Activated naive CD4-positive, alpha-beta T cell treated with anti-CD3 and anti-CD28 coated beads, Interleukin-2, amount 50 U/mL, for 24 hours (primary cell): ENCODE measurements at regions not wholly inside any gene's neighbourhood (a gene's known extent, or its start where the extent isn't known, plus 50 kb on each side); places are given as distances from the start of the nearest gene placed in this dataset.

Experiments used
- H3K27ac Mint-ChIP-seq: one replicate; pipeline ENCODE4 v1.8.0; 2021; ENCODE audit warnings: mild to moderate bottlenecking, mixed read lengths
- H3K27me3 Mint-ChIP-seq: one replicate; pipeline ENCODE4 v1.8.0; 2021; ENCODE audit warnings: mixed read lengths
- H3K36me3 Mint-ChIP-seq: one replicate; pipeline ENCODE4 v1.8.0; 2021; ENCODE audit warnings: mixed read lengths
- H3K4me1 Mint-ChIP-seq: one replicate; pipeline ENCODE4 v1.8.0; 2021; ENCODE audit warnings: mixed read lengths
- H3K4me3 Mint-ChIP-seq: one replicate; pipeline ENCODE4 v1.8.0; 2021; ENCODE audit warnings: mild to moderate bottlenecking, mixed read lengths
- H3K9me3 Mint-ChIP-seq: one replicate; pipeline ENCODE4 v1.8.0; 2021; ENCODE audit warnings: mixed read lengths

- no peak overlapping the region for H3K4me3 Mint-ChIP-seq
- no peaks in the 10 kb centered on the region for H3K4me1 Mint-ChIP-seq
- no peak overlapping the region for H3K27ac Mint-ChIP-seq
- no peaks in the 10 kb centered on the region for H3K36me3 Mint-ChIP-seq
- H3K9me3 Mint-ChIP-seq: no peaks in the 10 kb centered on the region
- peaks cover 3% of the 10 kb centered on the region for H3K27me3 Mint-ChIP-seq
Observed at GRCh38 chr3:159782724-159783421, 205.8 kb upstream of the IL12A start.

GRCh38 chr3:159783780-159784742 lies 204.6 kb upstream of the IL12A start:
- H3K4me1 Mint-ChIP-seq: no peaks in the 10 kb centered on the region
- H3K9me3 Mint-ChIP-seq: no peaks in the 10 kb centered on the region
- no peak overlapping the region for H3K4me3 Mint-ChIP-seq
- peaks cover 3% of the 10 kb centered on the region for H3K27me3 Mint-ChIP-seq
- no peaks in the 10 kb centered on the region for H3K36me3 Mint-ChIP-seq
- H3K27ac Mint-ChIP-seq: no peak overlapping the region

GRCh38 chr3:159785273-159785708 lies 203.3 kb upstream of the IL12A start:
- H3K27me3 Mint-ChIP-seq: peaks cover 3% of the 10 kb centered on the region
- no peaks in the 10 kb centered on the region for H3K36me3 Mint-ChIP-seq
- no peak overlapping the region for H3K27ac Mint-ChIP-seq
- H3K9me3 Mint-ChIP-seq: no peaks in the 10 kb centered on the region
- H3K4me1 Mint-ChIP-seq: no peaks in the 10 kb centered on the region
- no peak overlapping the region for H3K4me3 Mint-ChIP-seq

GRCh38 chr3:159786489-159787177 lies 202.0 kb upstream of the IL12A start:
- H3K4me3 Mint-ChIP-seq: no peak overlapping the region

GRCh38 chr3:159787178-159787574 lies 201.5 kb upstream of the IL12A start:
- H3K4me1 Mint-ChIP-seq: no peaks in the 10 kb centered on the region
- no peaks in the 10 kb centered on the region for H3K36me3 Mint-ChIP-seq
- H3K9me3 Mint-ChIP-seq: no peaks in the 10 kb centered on the region
- H3K27ac Mint-ChIP-seq: no peak overlapping the region
- peaks cover 2% of the 10 kb centered on the region for H3K27me3 Mint-ChIP-seq
- H3K4me3 Mint-ChIP-seq: no peak overlapping the region

More at GRCh38 chr3:159786489-159787177, 202.0 kb upstream of the IL12A start:
- H3K4me1 Mint-ChIP-seq: no peaks in the 10 kb centered on the region
- no peaks in the 10 kb centered on the region for H3K9me3 Mint-ChIP-seq
- no peaks in the 10 kb centered on the region for H3K36me3 Mint-ChIP-seq
- H3K27ac Mint-ChIP-seq: no peak overlapping the region
- H3K27me3 Mint-ChIP-seq: peaks cover 2% of the 10 kb centered on the region

GRCh38 chr3:159787794-159788205 lies 200.8 kb upstream of the IL12A start:
- peaks cover 2% of the 10 kb centered on the region for H3K27me3 Mint-ChIP-seq
- H3K36me3 Mint-ChIP-seq: no peaks in the 10 kb centered on the region
- no peaks in the 10 kb centered on the region for H3K9me3 Mint-ChIP-seq
- no peak overlapping the region for H3K27ac Mint-ChIP-seq
- H3K4me1 Mint-ChIP-seq: no peaks in the 10 kb centered on the region
- H3K4me3 Mint-ChIP-seq: no peak overlapping the region

- H3K36me3 Mint-ChIP-seq: no peaks in the 10 kb centered on the region
- H3K4me3 Mint-ChIP-seq: no peak overlapping the region
Observed at GRCh38 chr3:159788291-159788690, 200.3 kb upstream of the IL12A start.

GRCh38 chr3:159789017-159789416 lies 199.6 kb upstream of the IL12A start:
- H3K9me3 Mint-ChIP-seq: no peaks in the 10 kb centered on the region
- peaks cover 8% of the 10 kb centered on the region for H3K27me3 Mint-ChIP-seq
- no peaks in the 10 kb centered on the region for H3K4me1 Mint-ChIP-seq
- no peak overlapping the region for H3K27ac Mint-ChIP-seq
- H3K4me3 Mint-ChIP-seq: no peak overlapping the region
- no peaks in the 10 kb centered on the region for H3K36me3 Mint-ChIP-seq

More at GRCh38 chr3:159788291-159788690, 200.3 kb upstream of the IL12A start:
- Mint-ChIP-seq H3K9me3 (no peaks in the 10 kb centered on the region), H3K27ac (no peak overlapping the region), H3K27me3 (peaks cover 4% of the 10 kb centered on the region), H3K4me1 (no peaks in the 10 kb centered on the region)

GRCh38 chr3:159789742-159790635 lies 198.6 kb upstream of the IL12A start:
- no peaks in the 10 kb centered on the region for H3K36me3 Mint-ChIP-seq
- H3K27ac Mint-ChIP-seq: no peak overlapping the region
- no peaks in the 10 kb centered on the region for H3K9me3 Mint-ChIP-seq
- H3K27me3 Mint-ChIP-seq: peaks cover 8% of the 10 kb centered on the region
- no peak overlapping the region for H3K4me3 Mint-ChIP-seq
- H3K4me1 Mint-ChIP-seq: no peaks in the 10 kb centered on the region

- Mint-ChIP-seq H3K36me3 (no peaks in the 10 kb centered on the region), H3K27me3 (peaks cover 6% of the 10 kb centered on the region), H3K4me3 (no peak overlapping the region), H3K9me3 (no peaks in the 10 kb centered on the region), H3K4me1 (no peaks in the 10 kb centered on the region), H3K27ac (no peak overlapping the region)
Observed at GRCh38 chr3:159791336-159791735, 197.3 kb upstream of the IL12A start.

GRCh38 chr3:159792070-159792469 lies 196.6 kb upstream of the IL12A start:
- Mint-ChIP-seq H3K4me1 (no peaks in the 10 kb centered on the region), H3K36me3 (no peaks in the 10 kb centered on the region), H3K27me3 (peaks cover 6% of the 10 kb centered on the region), H3K9me3 (no peaks in the 10 kb centered on the region), H3K4me3 (no peak overlapping the region), H3K27ac (no peak overlapping the region)

- Mint-ChIP-seq H3K27ac (no peak overlapping the region), H3K27me3 (peaks cover 7% of the 10 kb centered on the region), H3K9me3 (no peaks in the 10 kb centered on the region)
Observed at GRCh38 chr3:159795042-159795441, 193.6 kb upstream of the IL12A start.

GRCh38 chr3:159795681-159796175 lies 192.9 kb upstream of the IL12A start:
- Mint-ChIP-seq H3K4me1 (no peaks in the 10 kb centered on the region), H3K4me3 (no peak overlapping the region), H3K36me3 (no peaks in the 10 kb centered on the region), H3K27ac (no peak overlapping the region), H3K27me3 (peaks cover 7% of the 10 kb centered on the region), H3K9me3 (no peaks in the 10 kb centered on the region)

More at GRCh38 chr3:159795042-159795441, 193.6 kb upstream of the IL12A start:
- Mint-ChIP-seq H3K4me3 (no peak overlapping the region), H3K36me3 (no peaks in the 10 kb centered on the region), H3K4me1 (no peaks in the 10 kb centered on the region)

- Mint-ChIP-seq H3K36me3 (no peaks in the 10 kb centered on the region), H3K4me1 (no peaks in the 10 kb centered on the region), H3K27ac (no peak overlapping the region), H3K9me3 (no peaks in the 10 kb centered on the region), H3K4me3 (no peak overlapping the region), H3K27me3 (peaks cover 7% of the 10 kb centered on the region)
Observed at GRCh38 chr3:159796226-159796625, 192.4 kb upstream of the IL12A start.
